SK-MEL-5 (cell line): ENCODE measurements at regions not wholly inside any gene's neighbourhood (a gene's known extent, or its start where the extent isn't known, plus 50 kb on each side); places are given as distances from the start of the nearest gene placed in this dataset.
A peak's percentile ranks its signal among the peaks of the same experiment; 100 is the strongest.
"Not testable (repeated sequence)": the region's sequence is repeated elsewhere in the genome, so short reads cannot be mapped to it uniquely, and the experiment has no call there.

ENCODE experiments used
- DNase-seq: peaks from one replicate; pipeline ENCODE4 v3.0.0-alpha.2; 2016; ENCODE audit warnings: low read depth, low spot score
- in situ Hi-C: cut with HindIII; loops from 2 replicates; pipeline ENCODE4 v1.10.0; 2016; ENCODE audit warnings: low sequenced_read_pairs, high pct_unique_total_duplicates, low pct_unique_long_range_greater_than_20kb

DNA sequence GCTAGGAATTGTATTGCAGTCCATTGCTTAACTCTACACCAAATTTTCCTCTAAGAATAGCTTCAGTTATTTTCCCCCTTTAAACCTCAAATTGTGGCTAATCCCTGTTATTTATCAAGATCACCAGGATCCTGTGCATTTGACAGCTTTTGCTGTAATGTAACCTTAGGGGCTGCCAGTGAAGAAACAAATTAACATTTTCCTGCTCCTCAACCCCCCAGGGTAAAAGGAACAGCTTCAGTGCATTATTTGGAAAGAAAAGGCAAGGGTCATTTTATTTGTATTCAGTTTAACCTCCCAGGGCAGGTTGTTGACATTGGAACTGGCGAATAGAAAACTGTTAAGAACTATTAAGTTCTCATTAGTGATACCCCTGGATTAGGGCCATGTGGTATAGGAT, 57.0 kb downstream of the PCDH20 start:
- DNase-seq = no peak
- in situ Hi-C loops = no loop called here

DNA sequence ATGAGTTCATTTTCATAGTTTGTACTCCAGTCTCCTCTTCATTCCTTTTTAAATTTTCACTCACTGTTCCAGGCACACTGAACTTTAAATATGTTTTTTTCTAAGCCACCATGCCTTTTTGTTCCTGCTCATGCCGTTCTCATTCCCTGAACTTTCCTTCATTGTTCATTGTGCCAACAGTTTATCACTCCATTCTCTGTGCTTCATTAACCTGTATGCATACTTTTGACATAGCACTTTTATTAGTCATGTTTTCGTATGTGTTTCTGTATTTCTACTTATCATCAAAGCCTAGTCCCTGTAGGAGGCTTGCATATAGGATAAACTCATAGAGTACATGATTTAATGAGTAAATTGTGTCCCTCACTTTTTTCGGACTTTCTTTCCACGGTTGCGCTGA, 65.3 kb downstream of the PCDH20 start:
- no peak for DNase-seq
- in situ Hi-C loops = no loop called here

- peak; percentile 25 for DNase-seq
- in situ Hi-C loops = no loop called here
Measured at GRCh38 chr13:61339054-61339621, 76.5 kb downstream of the PCDH20 start.

DNA sequence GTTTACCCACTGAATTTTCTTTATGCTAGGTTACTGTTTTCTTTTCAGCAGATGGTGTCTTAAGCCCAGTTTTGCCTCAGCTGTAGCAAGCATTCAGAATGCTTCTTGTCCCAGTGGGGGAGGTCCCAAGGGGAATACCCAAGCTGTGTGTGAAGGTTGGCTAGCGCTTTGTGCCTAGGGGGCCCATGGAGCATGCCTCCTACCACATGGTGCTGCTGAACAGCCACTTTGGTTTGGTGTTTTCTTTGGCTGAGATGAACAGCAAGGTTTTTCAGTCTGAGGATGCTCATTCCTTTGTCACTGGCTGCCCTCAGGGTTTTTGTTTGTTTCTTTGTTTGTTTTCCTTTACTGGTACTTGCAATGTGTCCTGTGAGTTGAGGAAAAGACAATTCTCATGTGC, 99.0 kb downstream of the PCDH20 start:
- peak; percentile 20 for DNase-seq
- in situ Hi-C loops = no loop called here

DNA sequence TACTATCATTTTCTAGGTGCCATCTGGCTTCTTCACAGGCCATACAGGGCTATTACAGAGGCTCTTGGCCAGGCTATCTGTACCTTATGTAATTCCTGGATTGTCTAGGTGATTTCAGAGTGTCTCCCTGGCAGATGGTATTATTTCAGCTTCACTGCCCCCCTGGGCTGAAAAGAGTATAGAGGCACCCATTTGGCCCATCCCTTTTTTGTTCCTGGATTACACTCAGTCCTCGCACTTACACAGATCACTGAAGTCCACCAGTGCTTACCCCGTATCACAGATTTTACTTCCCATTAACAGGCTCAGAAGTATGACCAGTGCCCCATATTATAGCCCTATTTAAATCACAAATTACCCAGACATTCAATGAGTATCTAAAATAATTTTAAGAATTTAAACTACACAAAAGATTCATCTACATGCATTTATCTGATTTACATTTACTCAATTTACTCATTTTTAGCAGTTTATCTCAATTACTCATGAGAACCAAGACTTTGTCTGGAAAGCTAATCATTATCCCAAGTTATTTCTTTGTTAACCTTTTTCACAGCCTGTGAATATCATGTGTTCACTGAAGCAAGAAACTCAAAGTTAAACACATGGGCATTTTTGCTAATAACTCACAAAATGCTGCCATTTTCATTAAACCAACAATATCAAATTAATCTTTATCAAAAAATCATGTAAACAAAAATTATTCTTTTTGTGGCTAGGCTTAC, 121.0 kb downstream of the PCDH20 start:
- DNase-seq = no peak
- in situ Hi-C loops = no loop called here

- peak; percentile 76 for DNase-seq
- in situ Hi-C loops = no loop called here
Measured at GRCh38 chr13:61286148-61286745, 129.4 kb downstream of the PCDH20 start.

DNA sequence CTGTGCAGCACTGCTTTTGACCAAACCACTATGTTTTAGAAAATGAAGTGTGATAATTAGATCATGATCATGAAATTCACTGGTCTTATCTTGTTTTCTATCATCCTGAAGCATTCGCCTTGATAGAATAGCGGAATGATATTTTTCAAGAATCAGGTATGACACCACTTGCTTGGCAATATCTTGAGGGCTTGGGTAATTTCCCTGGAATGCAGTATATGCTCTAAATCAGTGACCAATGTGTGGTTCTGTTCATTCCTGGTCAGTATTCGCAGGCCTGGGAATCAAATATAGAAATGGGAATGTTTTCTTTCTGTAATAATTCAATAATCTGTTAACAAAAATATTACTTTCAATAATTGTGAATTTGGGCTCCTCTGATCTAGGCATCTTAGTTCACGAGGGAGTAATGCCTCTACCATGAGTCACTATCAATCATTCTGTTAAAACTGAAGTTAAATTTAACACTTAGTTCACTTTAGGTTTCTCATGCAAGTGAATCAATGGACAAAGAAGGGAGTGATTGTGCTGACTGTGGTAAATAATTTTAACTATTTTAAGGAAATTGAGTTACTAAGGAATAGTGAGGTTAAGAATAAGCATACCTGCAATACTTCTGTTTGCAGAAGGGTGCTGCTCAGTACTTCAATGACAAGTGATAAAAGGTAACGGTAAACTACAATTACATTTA, 137.9 kb downstream of the PCDH20 start:
- in situ Hi-C loops = no loop called here
- no peak for DNase-seq

- in situ Hi-C loops = no loop called here
- DNase-seq = no peak
Measured at GRCh38 chr13:61277088-61277487, 138.6 kb downstream of the PCDH20 start.

- DNase-seq = peak; percentile 3
- in situ Hi-C loops = no loop called here
Measured at GRCh38 chr13:61276401-61276800, 139.2 kb downstream of the PCDH20 start.

DNA sequence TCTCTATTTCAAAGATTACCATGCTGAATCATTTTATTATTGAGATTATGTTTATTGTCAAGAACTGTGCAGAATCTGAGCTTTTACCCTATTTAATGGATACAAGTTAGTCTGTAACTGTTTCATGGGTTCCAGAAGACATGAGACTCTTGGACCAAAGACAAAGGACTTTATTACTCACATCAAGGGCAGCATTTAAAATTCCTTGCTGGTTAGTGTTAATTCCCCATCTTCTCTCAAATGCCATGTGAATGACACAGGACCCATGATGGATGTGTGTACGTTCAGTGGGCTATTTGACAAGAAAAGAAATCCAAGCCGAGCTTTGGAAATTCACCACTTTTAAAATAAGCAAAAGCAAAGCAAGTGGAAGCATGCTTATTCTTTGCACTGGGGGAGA, 139.9 kb downstream of the PCDH20 start:
- in situ Hi-C loops = no loop called here
- DNase-seq = no peak

- DNase-seq = no peak
- in situ Hi-C loops = no loop called here
Measured at GRCh38 chr13:61275251-61275650, 140.4 kb downstream of the PCDH20 start.

DNA sequence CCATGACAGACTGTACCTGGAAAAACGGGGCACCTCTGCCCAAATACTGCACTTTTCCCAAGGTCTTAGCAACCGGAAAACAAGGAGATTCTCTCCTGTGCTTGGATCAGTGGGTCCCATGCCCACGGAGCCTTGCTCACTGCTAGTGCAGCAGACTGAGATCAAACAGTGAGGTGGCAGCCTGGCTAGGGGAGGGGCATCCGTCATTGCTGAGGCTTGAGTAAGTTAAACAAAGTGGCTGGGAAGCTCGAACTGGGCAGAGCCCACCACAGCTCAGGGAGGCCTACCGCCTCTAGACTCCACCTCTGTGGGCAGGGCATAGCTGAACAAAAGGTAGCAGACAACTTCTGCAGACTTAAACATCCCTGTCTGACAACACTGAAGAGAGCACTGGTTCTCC, 148.8 kb downstream of the PCDH20 start:
- in situ Hi-C loops, DNase-seq: not testable (repeated sequence)

GRCh38 chr13:61261746-61262472, 153.7 kb downstream of the PCDH20 start:
- in situ Hi-C loops = no loop called here
- peak; percentile 15 for DNase-seq

GRCh38 chr13:61258185-61258584, 157.5 kb downstream of the PCDH20 start:
- no peak for DNase-seq
- in situ Hi-C loops = no loop called here

GRCh38 chr13:61255040-61255796, 160.4 kb downstream of the PCDH20 start:
- in situ Hi-C loops = no loop called here

GRCh38 chr13:61253105-61253877, 162.4 kb downstream of the PCDH20 start:
- in situ Hi-C loops = no loop called here
- no peak for DNase-seq

More at GRCh38 chr13:61255040-61255796, 160.4 kb downstream of the PCDH20 start:
- peak; percentile 38 for DNase-seq

DNA sequence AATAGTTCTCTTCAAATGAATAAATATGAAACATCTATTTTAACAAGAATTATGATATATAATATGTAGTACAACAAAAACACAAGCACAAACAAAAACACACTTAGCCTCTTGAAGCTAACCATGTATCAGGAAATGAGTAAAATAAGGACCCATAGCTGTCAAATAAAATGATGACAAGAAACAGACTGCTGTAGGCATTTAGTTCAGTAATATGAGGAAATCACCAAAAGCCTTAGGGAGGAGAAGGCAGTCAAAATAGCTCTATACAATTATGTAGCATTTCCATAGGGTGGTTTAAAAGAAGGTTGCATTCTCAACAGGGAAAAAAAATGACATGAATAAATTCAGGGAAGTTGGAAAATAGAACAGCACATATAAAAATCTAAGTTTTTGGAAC, 163.4 kb downstream of the PCDH20 start:
- in situ Hi-C loops = no loop called here
- no peak for DNase-seq
